Stimulated activated naive CD8-positive, alpha-beta T cell treated with anti-CD3 and anti-CD28 coated beads, Interleukin-15, Interleukin-2, amounts not matched to agents 100 ng/mL and 50 ng/mL, for 24 hours (primary cell): ENCODE measurements at regions not wholly inside any gene's neighbourhood (a gene's known extent, or its start where the extent isn't known, plus 50 kb on each side); places are given as distances from the start of the nearest gene placed in this dataset.
A peak's percentile ranks its signal among the peaks of the same experiment; 100 is the strongest.

ENCODE experiments used
- H3K27ac Mint-ChIP-seq: one replicate; pipeline ENCODE4 v1.8.0; 2021; ENCODE audit warnings: mild to moderate bottlenecking, mixed read lengths
- H3K27me3 Mint-ChIP-seq: one replicate; pipeline ENCODE4 v1.8.0; 2021; ENCODE audit warnings: mixed read lengths
- H3K36me3 Mint-ChIP-seq: one replicate; pipeline ENCODE4 v1.8.0; 2021; ENCODE audit warnings: low read depth, mixed read lengths
- H3K4me1 Mint-ChIP-seq: one replicate; pipeline ENCODE4 v1.8.0; 2021; ENCODE audit warnings: low read depth, mixed read lengths
- H3K4me3 Mint-ChIP-seq: one replicate; pipeline ENCODE4 v1.8.0; 2021; ENCODE audit warnings: mild to moderate bottlenecking, mixed read lengths
- H3K9me3 Mint-ChIP-seq: one replicate; pipeline ENCODE4 v1.8.0; 2021; ENCODE audit warnings: mixed read lengths

DNA sequence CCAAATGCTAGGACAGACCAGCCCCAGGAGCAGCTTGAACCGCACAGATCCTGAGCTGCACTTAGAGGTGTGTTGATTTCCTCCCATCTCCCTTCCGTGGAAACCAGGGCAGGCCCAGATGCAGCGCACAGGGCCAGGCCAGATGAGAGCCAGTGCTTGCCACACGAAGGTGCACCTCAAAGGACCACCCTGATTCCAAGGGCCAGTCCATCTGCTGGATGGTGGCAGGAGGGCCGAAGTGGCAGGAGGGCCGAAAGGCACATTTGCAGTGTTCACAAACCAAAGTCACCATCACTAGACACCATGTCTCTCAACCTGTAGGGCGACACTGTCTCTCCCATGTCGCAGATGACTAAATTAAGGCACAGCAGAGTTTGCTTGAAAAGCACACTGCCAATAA lies 370.7 kb upstream of the MYT1L start:
- Mint-ChIP-seq H3K4me3 (no peak overlapping the region), H3K36me3 (no peaks in the 10 kb centered on the region), H3K4me1 (no peaks in the 10 kb centered on the region), H3K9me3 (no peaks in the 10 kb centered on the region), H3K27me3 (no peaks in the 10 kb centered on the region), H3K27ac (no peak overlapping the region)

DNA sequence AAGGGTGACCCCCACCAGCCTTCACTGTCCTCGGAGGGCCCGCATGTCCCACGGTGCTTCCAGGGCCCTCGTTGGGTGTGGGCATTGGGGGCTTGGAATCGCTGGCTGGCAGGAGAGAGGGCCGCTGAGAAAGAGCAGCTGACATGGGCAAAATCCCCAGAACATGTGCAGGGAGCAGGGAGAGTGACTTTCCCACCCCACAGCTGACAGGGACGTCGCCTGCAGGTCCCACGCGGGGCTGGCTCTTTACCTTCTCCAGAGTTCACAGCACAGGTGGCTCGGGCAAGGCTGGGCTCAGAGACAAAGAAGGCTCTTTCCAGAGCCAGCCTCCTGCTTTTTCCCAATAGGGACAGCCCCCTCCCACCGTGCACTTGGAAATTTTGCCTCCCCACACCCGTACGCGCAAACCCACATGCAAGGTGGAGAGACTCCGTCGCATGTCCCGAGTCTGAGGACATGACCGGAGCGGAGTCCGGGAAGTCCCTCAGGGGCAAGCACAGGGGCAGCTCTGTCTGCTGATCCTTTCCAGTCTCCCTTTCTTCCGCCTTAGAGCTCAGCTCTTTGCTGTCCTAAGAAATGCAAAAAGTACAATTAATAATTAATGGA lies 370.2 kb upstream of the MYT1L start:
- Mint-ChIP-seq H3K4me3 (no peak overlapping the region), H3K36me3 (no peaks in the 10 kb centered on the region), H3K27me3 (no peaks in the 10 kb centered on the region), H3K9me3 (no peaks in the 10 kb centered on the region), H3K27ac (no peak overlapping the region), H3K4me1 (no peaks in the 10 kb centered on the region)

DNA sequence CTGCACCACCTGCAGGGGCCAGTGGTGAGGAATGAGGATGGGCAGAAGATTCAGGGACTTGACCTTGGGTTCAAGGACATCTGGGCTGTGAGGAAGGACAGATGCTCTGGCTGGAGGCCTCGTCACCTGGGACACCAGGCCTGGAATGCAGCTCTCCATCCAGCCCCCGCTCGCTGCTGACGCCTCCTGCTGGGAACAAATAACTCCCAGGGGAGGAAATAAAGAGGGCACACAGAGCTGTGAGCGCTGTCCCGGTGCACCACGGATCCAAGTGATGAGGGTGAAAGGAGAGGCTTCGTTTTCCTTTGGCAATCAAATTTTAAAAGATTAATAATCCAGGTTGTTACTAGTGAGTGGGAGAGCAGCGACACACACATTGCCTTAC lies 368.0 kb upstream of the MYT1L start:
- no peaks in the 10 kb centered on the region for H3K36me3 Mint-ChIP-seq
- no peaks in the 10 kb centered on the region for H3K27me3 Mint-ChIP-seq
- no peaks in the 10 kb centered on the region for H3K4me1 Mint-ChIP-seq
- no peak overlapping the region for H3K27ac Mint-ChIP-seq
- H3K4me3 Mint-ChIP-seq, result no peak overlapping the region
- no peaks in the 10 kb centered on the region for H3K9me3 Mint-ChIP-seq

- H3K4me3 Mint-ChIP-seq, result no peak overlapping the region
- no peaks in the 10 kb centered on the region for H3K4me1 Mint-ChIP-seq
- no peaks in the 10 kb centered on the region for H3K9me3 Mint-ChIP-seq
- H3K36me3 Mint-ChIP-seq, result no peaks in the 10 kb centered on the region
- H3K27ac Mint-ChIP-seq, result no peak overlapping the region
- no peaks in the 10 kb centered on the region for H3K27me3 Mint-ChIP-seq
Observed at GRCh38 chr2:2698182-2699120, 367.4 kb upstream of the MYT1L start.

- Mint-ChIP-seq H3K4me3 (no peak overlapping the region), H3K27ac (no peak overlapping the region), H3K36me3 (no peaks in the 10 kb centered on the region), H3K9me3 (no peaks in the 10 kb centered on the region), H3K27me3 (no peaks in the 10 kb centered on the region), H3K4me1 (no peaks in the 10 kb centered on the region)
Observed at GRCh38 chr2:2696733-2697455, 365.8 kb upstream of the MYT1L start.

DNA sequence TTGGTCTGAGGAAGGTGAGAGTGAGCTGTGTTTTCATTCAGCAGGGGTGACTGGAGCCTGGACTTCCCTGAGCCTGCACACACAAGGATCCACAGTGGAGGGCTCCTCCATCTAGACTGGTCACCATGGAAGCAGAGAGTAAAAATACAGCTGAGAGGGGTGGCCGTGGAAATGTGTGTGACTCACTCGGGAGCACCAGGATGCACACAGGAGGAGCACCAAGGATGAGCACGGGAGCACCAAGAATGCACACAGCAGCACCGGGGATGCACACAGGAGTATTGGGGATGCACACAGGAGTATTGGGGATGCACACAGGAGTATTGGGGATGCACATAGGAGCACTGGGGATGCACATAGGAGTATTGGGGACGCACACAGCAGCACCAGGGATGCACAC lies 365.2 kb upstream of the MYT1L start:
- Mint-ChIP-seq H3K27me3 (no peaks in the 10 kb centered on the region), H3K36me3 (no peaks in the 10 kb centered on the region), H3K9me3 (no peaks in the 10 kb centered on the region), H3K4me1 (no peaks in the 10 kb centered on the region), H3K4me3 (no peak overlapping the region), H3K27ac (no peak overlapping the region)

- Mint-ChIP-seq H3K36me3 (no peaks in the 10 kb centered on the region), H3K9me3 (no peaks in the 10 kb centered on the region), H3K27ac (no peak overlapping the region), H3K27me3 (no peaks in the 10 kb centered on the region), H3K4me1 (peaks cover 7% of the 10 kb centered on the region), H3K4me3 (no peak overlapping the region)
Observed at GRCh38 chr2:2694746-2695145, 363.7 kb upstream of the MYT1L start.

GRCh38 chr2:2692599-2693389 lies 361.7 kb upstream of the MYT1L start:
- Mint-ChIP-seq H3K36me3 (no peaks in the 10 kb centered on the region), H3K27me3 (no peaks in the 10 kb centered on the region), H3K4me1 (peaks cover 16% of the 10 kb centered on the region), H3K4me3 (no peak overlapping the region), H3K27ac (no peak overlapping the region), H3K9me3 (no peaks in the 10 kb centered on the region)

DNA sequence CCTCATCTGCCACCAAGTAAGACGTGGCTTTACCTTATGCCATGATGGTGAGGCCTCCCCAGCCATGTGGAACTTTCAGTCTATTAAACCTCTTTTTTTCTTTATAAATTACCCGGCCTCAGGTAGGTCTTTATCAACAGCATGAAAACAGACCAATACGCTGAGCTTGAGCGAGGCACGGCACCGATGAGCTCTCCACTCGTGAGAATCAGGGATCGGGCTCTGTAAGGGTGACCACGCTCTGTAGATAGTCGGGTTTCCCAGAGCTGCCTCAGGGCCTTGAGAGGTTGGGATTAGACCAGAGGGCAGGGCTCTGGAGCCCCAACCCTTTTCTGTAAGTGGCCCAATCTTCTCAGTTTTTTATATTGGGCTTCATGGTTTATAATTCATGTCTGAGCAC lies 360.3 kb upstream of the MYT1L start:
- Mint-ChIP-seq H3K4me1 (peaks cover 23% of the 10 kb centered on the region), H3K27me3 (no peaks in the 10 kb centered on the region), H3K27ac (no peak overlapping the region), H3K4me3 (no peak overlapping the region), H3K9me3 (no peaks in the 10 kb centered on the region), H3K36me3 (no peaks in the 10 kb centered on the region)

DNA sequence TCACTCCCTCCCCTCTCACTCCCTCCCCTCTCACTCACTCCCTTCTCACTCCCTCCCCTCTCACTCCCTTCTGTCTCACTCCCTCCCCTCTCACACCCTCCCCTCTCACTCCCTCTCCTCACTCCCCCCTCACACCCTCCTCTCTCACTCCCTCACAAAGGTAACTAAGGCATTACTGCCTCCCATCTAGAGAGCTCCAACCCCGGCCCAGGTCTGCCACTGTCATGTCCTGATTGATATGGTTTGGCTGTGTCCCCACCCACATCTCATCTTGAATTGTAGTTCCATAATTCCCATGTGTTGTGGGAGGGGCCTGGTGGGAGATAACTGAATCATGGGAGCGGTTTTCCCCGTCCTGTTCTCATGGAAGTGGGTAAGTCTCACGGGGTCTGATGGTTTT lies 359.9 kb upstream of the MYT1L start:
- no peaks in the 10 kb centered on the region for H3K36me3 Mint-ChIP-seq
- no peaks in the 10 kb centered on the region for H3K27me3 Mint-ChIP-seq

DNA sequence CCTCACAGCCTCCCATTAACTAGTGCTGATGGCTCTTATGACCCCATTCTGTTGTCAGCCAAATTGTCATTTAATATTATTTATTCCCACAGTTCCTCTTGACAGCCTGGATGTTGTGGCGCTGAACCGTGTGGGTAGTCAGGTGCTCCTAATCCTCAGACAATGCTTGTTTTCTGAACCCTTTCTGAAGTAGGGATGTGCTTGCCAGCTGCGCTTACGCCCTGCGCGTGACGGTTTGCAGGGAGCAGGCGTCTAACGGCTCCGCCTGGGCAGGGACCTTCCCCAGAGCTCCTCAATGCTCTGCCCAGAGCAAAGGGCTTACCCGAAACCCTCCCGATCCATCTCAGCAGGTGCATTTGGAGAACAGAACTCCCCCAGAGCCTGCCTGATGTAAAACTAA lies 358.2 kb upstream of the MYT1L start:
- peaks cover 42% of the 10 kb centered on the region for H3K4me1 Mint-ChIP-seq
- no peak overlapping the region for H3K27ac Mint-ChIP-seq
- H3K36me3 Mint-ChIP-seq, result no peaks in the 10 kb centered on the region
- no peaks in the 10 kb centered on the region for H3K9me3 Mint-ChIP-seq
- H3K4me3 Mint-ChIP-seq, result no peak overlapping the region
- H3K27me3 Mint-ChIP-seq, result no peaks in the 10 kb centered on the region

More for the DNA sequence above, 359.9 kb upstream of the MYT1L start:
- H3K27ac Mint-ChIP-seq, result no peak overlapping the region
- H3K9me3 Mint-ChIP-seq, result no peaks in the 10 kb centered on the region
- peaks cover 28% of the 10 kb centered on the region for H3K4me1 Mint-ChIP-seq
- no peak overlapping the region for H3K4me3 Mint-ChIP-seq

DNA sequence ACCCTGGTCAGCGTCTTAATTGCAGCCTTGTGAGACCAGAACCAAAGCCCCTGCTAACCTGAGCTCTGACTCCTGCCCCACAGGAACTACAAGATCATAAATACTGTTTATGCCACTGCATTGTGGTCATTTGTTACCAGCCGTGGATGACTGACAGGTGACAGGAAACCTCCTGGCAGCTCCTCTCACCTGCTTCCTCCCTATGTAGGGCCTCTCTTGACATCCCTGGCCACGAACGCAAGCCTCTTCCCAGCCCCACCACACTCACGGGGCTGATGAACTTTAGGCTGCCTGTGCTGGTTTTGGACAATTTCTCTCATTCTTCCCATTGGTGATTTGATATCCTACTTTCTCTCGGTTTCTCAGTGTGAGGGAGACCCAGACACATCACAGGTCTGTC lies 357.2 kb upstream of the MYT1L start:
- Mint-ChIP-seq H3K9me3 (no peaks in the 10 kb centered on the region), H3K36me3 (no peaks in the 10 kb centered on the region), H3K27ac (no peak overlapping the region), H3K4me1 (peaks cover 47% of the 10 kb centered on the region), H3K27me3 (no peaks in the 10 kb centered on the region), H3K4me3 (no peak overlapping the region)

GRCh38 chr2:2687745-2688144 lies 356.7 kb upstream of the MYT1L start:
- H3K4me3 Mint-ChIP-seq, result no peak overlapping the region
- H3K4me1 Mint-ChIP-seq, result peaks cover 47% of the 10 kb centered on the region
- H3K9me3 Mint-ChIP-seq, result no peaks in the 10 kb centered on the region
- no peaks in the 10 kb centered on the region for H3K36me3 Mint-ChIP-seq
- H3K27me3 Mint-ChIP-seq, result no peaks in the 10 kb centered on the region
- no peak overlapping the region for H3K27ac Mint-ChIP-seq

- Mint-ChIP-seq H3K4me1 (peaks cover 55% of the 10 kb centered on the region), H3K36me3 (no peaks in the 10 kb centered on the region), H3K27ac (peak overlapping the region; percentile 42), H3K9me3 (no peaks in the 10 kb centered on the region), H3K4me3 (peak overlapping the region; percentile 24), H3K27me3 (peaks cover 3% of the 10 kb centered on the region)
Observed at GRCh38 chr2:2686222-2686621, 355.1 kb upstream of the MYT1L start.
